GM12874 (cell line): ENCODE measurements at regions not wholly inside any gene's neighbourhood (a gene's known extent, or its start where the extent isn't known, plus 50 kb on each side); places are given as distances from the start of the nearest gene placed in this dataset.

Experiments used
- TF ChIP-seq, protein P1 (sequence below): IDR thresholded peaks from 2 replicates; pipeline ENCODE4 v1.5.1; 2011; ENCODE audit warnings: low read depth, mild to moderate bottlenecking, control low read depth, low read length, moderate library complexity; ENCODE audit not compliant: insufficient read depth

GRCh38 chr18:28510210-28510609 is 333.3 kb upstream of the CDH2 start:
- TF ChIP-seq, protein P1, sequence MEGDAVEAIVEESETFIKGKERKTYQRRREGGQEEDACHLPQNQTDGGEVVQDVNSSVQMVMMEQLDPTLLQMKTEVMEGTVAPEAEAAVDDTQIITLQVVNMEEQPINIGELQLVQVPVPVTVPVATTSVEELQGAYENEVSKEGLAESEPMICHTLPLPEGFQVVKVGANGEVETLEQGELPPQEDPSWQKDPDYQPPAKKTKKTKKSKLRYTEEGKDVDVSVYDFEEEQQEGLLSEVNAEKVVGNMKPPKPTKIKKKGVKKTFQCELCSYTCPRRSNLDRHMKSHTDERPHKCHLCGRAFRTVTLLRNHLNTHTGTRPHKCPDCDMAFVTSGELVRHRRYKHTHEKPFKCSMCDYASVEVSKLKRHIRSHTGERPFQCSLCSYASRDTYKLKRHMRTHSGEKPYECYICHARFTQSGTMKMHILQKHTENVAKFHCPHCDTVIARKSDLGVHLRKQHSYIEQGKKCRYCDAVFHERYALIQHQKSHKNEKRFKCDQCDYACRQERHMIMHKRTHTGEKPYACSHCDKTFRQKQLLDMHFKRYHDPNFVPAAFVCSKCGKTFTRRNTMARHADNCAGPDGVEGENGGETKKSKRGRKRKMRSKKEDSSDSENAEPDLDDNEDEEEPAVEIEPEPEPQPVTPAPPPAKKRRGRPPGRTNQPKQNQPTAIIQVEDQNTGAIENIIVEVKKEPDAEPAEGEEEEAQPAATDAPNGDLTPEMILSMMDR = no peak

- TF ChIP-seq, protein P1 = no peak
These were observed 327.1 kb upstream of the CDH2 start for GRCh38 chr18:28504066-28504465.

GRCh38 chr18:28494151-28494550 is 317.2 kb upstream of the CDH2 start:
- TF ChIP-seq, protein P1 = no peak

- TF ChIP-seq, protein P1 = no peak
These were observed 309.0 kb upstream of the CDH2 start for GRCh38 chr18:28485918-28486317.

DNA sequence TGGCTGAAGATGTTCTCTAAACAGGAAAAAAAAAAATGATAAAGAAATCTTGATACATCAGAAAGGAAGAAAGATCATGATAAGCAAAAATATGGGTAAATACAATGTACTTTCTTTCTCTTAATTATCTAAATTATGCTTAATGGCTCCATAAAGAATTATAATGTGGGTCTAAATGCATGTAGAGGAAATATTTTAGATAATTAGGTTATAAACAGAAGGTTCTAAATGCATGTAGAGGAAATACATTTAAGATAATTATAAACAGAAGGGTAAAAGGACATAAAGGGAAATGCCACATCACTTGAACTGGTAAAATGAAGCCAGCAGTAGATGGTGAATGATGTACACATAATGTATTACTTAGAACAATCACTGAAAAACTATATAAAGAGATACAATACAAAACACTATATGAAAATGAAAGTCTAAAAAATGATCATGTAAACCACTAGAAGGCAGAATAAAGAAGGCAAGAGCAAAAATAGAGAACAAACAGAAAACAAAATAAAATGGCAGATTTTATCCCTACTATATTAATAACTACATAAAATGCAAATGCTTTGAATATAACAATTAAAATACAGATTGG is 308.4 kb upstream of the CDH2 start:
- TF ChIP-seq, protein P1 = no peak

DNA sequence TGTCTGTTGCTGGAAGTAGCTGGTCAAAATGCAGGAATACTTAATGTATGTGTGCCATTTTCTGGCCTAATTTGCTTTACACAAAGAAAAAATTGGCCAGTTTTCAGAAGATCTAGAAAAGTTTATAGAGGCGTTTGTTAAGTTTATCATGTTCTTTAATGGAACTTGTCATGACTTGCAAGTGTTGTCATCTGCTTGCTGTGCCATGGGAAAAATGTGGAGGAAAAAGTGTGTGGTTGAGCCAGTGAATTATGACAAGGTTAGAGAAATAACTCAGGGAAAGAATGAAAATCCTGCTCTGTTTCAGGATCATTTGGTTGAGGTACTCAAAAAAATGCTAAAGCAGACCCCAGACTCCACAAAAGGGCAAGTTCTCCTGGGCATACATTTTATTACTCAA is 301.6 kb upstream of the CDH2 start:
- TF ChIP-seq, protein P1 = no peak

DNA sequence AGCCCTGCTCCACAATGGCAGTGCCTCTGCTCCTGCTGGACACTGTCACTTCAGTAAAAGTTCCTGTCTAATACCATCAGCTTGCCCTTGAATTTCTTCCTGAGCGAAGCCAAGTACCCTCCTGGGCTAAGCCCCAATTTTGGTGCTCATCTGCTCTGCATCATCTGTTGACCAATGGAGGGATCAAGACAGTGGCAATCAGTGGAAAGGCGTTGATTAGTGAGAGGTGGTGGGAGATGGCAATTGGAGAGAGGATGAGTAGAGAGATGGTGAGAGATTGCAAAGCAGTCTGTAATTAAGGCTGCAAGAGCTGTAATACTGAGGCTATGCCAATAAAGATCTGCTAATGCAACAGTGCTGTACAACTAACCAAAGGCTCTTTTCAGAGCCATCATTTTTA is 299.4 kb upstream of the CDH2 start:
- TF ChIP-seq, protein P1 = no peak
